ENCODE measurements at regions not wholly inside any gene's neighbourhood (a gene's known extent, or its start where the extent isn't known, plus 50 kb on each side); places are given as distances from the start of the nearest gene placed in this dataset.
"Not testable (repeated sequence)": the region's sequence is repeated elsewhere in the genome, so short reads cannot be mapped to it uniquely, and the experiment has no call there.

DNA sequence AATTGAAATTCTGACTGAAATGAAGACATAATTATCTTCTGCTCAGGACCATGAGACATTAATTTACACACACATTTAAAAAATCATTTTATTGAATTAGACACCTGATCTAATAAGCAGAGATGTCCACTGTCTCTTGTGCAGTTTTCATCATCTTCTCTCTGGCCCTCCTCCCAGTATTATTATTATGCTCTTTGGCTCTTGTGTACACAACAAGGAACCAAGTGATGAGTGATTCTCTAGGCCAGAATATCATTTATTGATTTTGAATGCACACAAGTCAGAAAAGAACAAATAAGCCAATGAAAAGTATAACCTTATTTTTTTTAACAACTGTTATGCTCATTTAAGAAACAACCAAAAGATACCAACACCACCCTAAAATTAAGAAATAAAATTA, 244.7 kb upstream of the KRR1 start:
- H3K27me3 ChIP-seq: no peaks in the 10 kb centered on the region
- no peaks in the 10 kb centered on the region for H3K36me3 ChIP-seq
- H3K9me3 ChIP-seq: no peaks in the 10 kb centered on the region
- TF ChIP-seq EP300 (IDR thresholded peaks at IDR 0.05) (no peak), POLR2A (IDR thresholded peaks at IDR 0.05) (no peak)
- TF ChIP-seq, protein P1, sequence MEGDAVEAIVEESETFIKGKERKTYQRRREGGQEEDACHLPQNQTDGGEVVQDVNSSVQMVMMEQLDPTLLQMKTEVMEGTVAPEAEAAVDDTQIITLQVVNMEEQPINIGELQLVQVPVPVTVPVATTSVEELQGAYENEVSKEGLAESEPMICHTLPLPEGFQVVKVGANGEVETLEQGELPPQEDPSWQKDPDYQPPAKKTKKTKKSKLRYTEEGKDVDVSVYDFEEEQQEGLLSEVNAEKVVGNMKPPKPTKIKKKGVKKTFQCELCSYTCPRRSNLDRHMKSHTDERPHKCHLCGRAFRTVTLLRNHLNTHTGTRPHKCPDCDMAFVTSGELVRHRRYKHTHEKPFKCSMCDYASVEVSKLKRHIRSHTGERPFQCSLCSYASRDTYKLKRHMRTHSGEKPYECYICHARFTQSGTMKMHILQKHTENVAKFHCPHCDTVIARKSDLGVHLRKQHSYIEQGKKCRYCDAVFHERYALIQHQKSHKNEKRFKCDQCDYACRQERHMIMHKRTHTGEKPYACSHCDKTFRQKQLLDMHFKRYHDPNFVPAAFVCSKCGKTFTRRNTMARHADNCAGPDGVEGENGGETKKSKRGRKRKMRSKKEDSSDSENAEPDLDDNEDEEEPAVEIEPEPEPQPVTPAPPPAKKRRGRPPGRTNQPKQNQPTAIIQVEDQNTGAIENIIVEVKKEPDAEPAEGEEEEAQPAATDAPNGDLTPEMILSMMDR (IDR thresholded peaks at IDR 0.05): no peak
- H3K4me1 ChIP-seq: peaks cover 0 to 6% (median 0%) of the 10 kb centered on the region in 4 donors
- DNase-seq (ENCODE audit: low spot score in 2 of 2): no peak
- no peak overlapping the region for H3K27ac ChIP-seq
- no peak overlapping the region for H3K4me3 ChIP-seq

DNA sequence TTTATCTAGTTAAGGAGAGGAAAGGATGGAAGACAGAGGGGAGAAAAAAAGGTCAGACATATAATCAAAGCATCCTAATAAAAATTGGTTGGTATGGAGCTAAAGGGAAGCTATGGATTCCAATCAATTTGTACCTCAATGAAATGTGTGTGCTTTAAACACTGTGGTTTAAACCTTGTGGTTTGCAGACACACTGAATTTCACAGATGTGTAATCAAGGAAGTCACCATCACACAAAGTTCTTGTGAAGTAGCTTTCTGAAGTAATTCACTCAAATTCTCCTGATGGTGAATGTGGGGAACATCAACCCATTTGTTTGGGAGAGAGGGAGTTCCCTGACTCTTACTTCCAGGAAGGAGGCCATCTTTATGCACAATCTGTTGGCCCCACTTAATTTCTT, 243.3 kb upstream of the KRR1 start:
- Histone ChIP-seq H3K27ac (no peak overlapping the region), H3K36me3 (no peaks in the 10 kb centered on the region), H3K27me3 (no peaks in the 10 kb centered on the region), H3K4me1 (peaks cover 0 to 15% (median 0%) of the 10 kb centered on the region in 4 donors), H3K4me3 (no peak overlapping the region), H3K9me3 (no peaks in the 10 kb centered on the region)
- DNase-seq (ENCODE audit: low spot score in 2 of 2): no peak
- TF ChIP-seq EP300 (IDR thresholded peaks at IDR 0.05) (no peak), POLR2A (IDR thresholded peaks at IDR 0.05) (no peak)
- TF ChIP-seq, protein P1 (IDR thresholded peaks at IDR 0.05): no peak

GRCh38 chr12:75754141-75754540, 242.7 kb upstream of the KRR1 start:
- Histone ChIP-seq H3K27ac (no peak overlapping the region), H3K36me3 (no peaks in the 10 kb centered on the region), H3K4me3 (no peak overlapping the region), H3K27me3 (no peaks in the 10 kb centered on the region), H3K4me1 (peaks cover 0 to 15% (median 0%) of the 10 kb centered on the region in 4 donors), H3K9me3 (no peaks in the 10 kb centered on the region)
- no peak for DNase-seq (ENCODE audit: low spot score in 2 of 2)
- WGBS, 2 donors: 96 to 98% methylated on average over 1 of the region's 1 CpG
- TF ChIP-seq EP300 (IDR thresholded peaks at IDR 0.05): no peak
- TF ChIP-seq, protein P1 (IDR thresholded peaks at IDR 0.05): no peak
- no peak for TF ChIP-seq POLR2A (IDR thresholded peaks at IDR 0.05)

DNA sequence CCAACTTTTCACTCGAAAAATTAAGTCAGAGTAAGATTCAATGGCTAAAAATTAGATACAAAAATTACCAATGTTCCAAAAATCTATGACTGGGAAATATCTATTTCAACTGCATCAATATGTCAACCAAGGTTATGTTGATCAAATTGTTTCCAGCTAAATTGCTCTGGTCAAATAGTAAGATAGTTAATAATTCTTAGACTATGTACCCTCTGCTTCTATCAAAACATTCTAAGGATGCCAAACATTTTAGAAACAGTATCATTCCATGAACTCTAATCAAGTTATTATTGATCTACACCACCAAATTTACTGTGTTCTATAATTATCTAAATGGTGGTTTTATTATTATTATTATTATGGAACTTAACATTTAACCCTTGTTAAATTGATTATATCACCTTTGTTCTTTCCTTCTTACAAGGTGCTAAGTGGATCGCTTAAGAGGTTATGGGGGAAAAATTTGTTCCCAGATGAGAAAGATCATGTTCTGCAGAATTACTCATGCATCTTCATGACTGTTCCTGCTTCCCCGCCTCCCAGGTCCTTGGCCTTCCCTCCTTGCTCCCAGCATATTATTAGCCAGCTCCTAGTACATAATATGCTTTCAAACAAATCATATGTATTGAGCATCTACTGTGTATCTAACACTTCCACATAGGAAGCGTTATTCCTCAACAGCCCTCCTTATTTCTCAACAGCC, 240.5 kb upstream of the KRR1 start:
- H3K36me3 ChIP-seq: no peaks in the 10 kb centered on the region
- 86 to 89% methylated on average over 4 of the region's 4 CpGs for WGBS, 2 donors
- TF ChIP-seq POLR2A (IDR thresholded peaks at IDR 0.05): no peak
- TF ChIP-seq, protein P1 (IDR thresholded peaks at IDR 0.05): no peak
- no peak for TF ChIP-seq EP300 (IDR thresholded peaks at IDR 0.05)

GRCh38 chr12:75750716-75751306, 239.4 kb upstream of the KRR1 start:
- Histone ChIP-seq H3K4me1 (peaks cover 0 to 15% (median 0%) of the 10 kb centered on the region in 4 donors), H3K27me3 (no peaks in the 10 kb centered on the region), H3K27ac (peak overlapping the region in 2 of 4 donors; percentile 46 to 81), H3K4me3 (no peak overlapping the region), H3K36me3 (no peaks in the 10 kb centered on the region), H3K9me3 (no peaks in the 10 kb centered on the region)
- TF ChIP-seq EP300 (IDR thresholded peaks at IDR 0.05): no peak
- TF ChIP-seq POLR2A (IDR thresholded peaks at IDR 0.05): no peak
- no peak for DNase-seq (ENCODE audit: low spot score in 2 of 2)
- WGBS, 2 donors: 13 to 25% methylated on average over 4 of the region's 4 CpGs

More for the DNA sequence above, 240.5 kb upstream of the KRR1 start:
- no peaks in the 10 kb centered on the region for H3K27me3 ChIP-seq
- DNase-seq (ENCODE audit: low spot score in 2 of 2): no peak
- H3K4me1 ChIP-seq: peaks cover 0 to 15% (median 0%) of the 10 kb centered on the region in 4 donors
- H3K27ac ChIP-seq: no peak overlapping the region
- H3K4me3 ChIP-seq: no peak overlapping the region
- no peaks in the 10 kb centered on the region for H3K9me3 ChIP-seq

GRCh38 chr12:75748990-75749389, 237.6 kb upstream of the KRR1 start:
- not testable (repeated sequence) for DNase-seq (ENCODE audit: low spot score in 2 of 2); H3K27ac ChIP-seq; H3K27me3 ChIP-seq; H3K36me3 ChIP-seq; H3K4me3 ChIP-seq; H3K9me3 ChIP-seq
- peaks cover 0 to 15% (median 0%) of the 10 kb centered on the region in 4 donors for H3K4me1 ChIP-seq
- 90 to 97% methylated on average over 3 of the region's 3 CpGs for WGBS, 2 donors
